ENCODE measurements at regions not wholly inside any gene's neighbourhood (a gene's known extent, or its start where the extent isn't known, plus 50 kb on each side); places are given as distances from the start of the nearest gene placed in this dataset.

- no peaks in the 10 kb centered on the region; the same call in 2 of the 3 replicates for H3K36me3 Mint-ChIP-seq (ENCODE audit: low read depth)
- Histone ChIP-seq H3K9me2 (ENCODE audit: insufficient read depth) (no peaks in the 10 kb centered on the region), H3F3A (replicated peaks; ENCODE audit: low read depth) (no peaks in the 10 kb centered on the region), H3K27me3 (ENCODE audit: insufficient read depth) (no peaks in the 10 kb centered on the region), H2AFZ (no peak overlapping the region), H3K27ac (ENCODE audit: low read depth) (no peak overlapping the region), H3K79me2 (replicated peaks; ENCODE audit: insufficient read depth) (no peaks in the 10 kb centered on the region), H3K4me3 (no peak overlapping the region), H3K4me1 (ENCODE audit: insufficient read depth) (no peaks in the 10 kb centered on the region), H4K20me1 (replicated peaks; ENCODE audit: insufficient read depth) (no peaks in the 10 kb centered on the region), H3K36me3 (ENCODE audit: insufficient read depth) (peaks cover 6% of the 10 kb centered on the region), H3K4me2 (no peak overlapping the region)
- TF ChIP-seq REST (IDR thresholded peaks at IDR 0.05; ENCODE audit: unreplicated experiment) = no peak
- TF ChIP-seq CREB1 (CRISPR knock-in tag; IDR thresholded peaks at IDR 0.05; ENCODE audit: low read depth) = no peak
- TF ChIP-seq CTCF (conservative IDR thresholded peaks at IDR 0.05; ENCODE audit: low read depth in 2 of 2) = no peak
- TF ChIP-seq ZNF114 (CRISPR knock-in tag; IDR thresholded peaks at IDR 0.05) = no peak
- TF ChIP-seq EZH2 (IDR thresholded peaks at IDR 0.05; ENCODE audit: low read depth, unreplicated experiment) = no peak
- H3K4me1 Mint-ChIP-seq = peaks cover 3% of the 10 kb centered on the region; the same call in 1 of the 3 replicates
- H3K4me3 Mint-ChIP-seq = no peak overlapping the region
- DNase-seq (ENCODE audit: low spot score) (no peak), ATAC-seq (no peak)
- no peak overlapping the region for H3K27ac Mint-ChIP-seq
- H3K9me3 Mint-ChIP-seq = peaks cover 9% of the 10 kb centered on the region
- peaks cover 14% of the 10 kb centered on the region for H3K27me3 Mint-ChIP-seq (ENCODE audit: insufficient read depth, low read depth, poor library complexity)
Observed at GRCh38 chr22:49031746-49032330, 795.8 kb downstream of the BRD1 start.

- Histone ChIP-seq H3K27ac (ENCODE audit: low read depth) (no peak overlapping the region), H3K4me3 (no peak overlapping the region), H4K20me1 (replicated peaks; ENCODE audit: insufficient read depth) (no peaks in the 10 kb centered on the region), H3K27me3 (ENCODE audit: insufficient read depth) (no peaks in the 10 kb centered on the region), H3K36me3 (ENCODE audit: insufficient read depth) (peaks cover 6% of the 10 kb centered on the region; the same call in 1 of the 2 replicates), H3K9me2 (ENCODE audit: insufficient read depth) (no peaks in the 10 kb centered on the region), H3K79me2 (replicated peaks; ENCODE audit: insufficient read depth) (no peaks in the 10 kb centered on the region), H3K4me1 (ENCODE audit: insufficient read depth) (no peaks in the 10 kb centered on the region), H3F3A (replicated peaks; ENCODE audit: low read depth) (no peaks in the 10 kb centered on the region), H3K4me2 (no peak overlapping the region), H2AFZ (no peak overlapping the region)
- TF ChIP-seq ETS1 (IDR thresholded peaks at IDR 0.05) (no peak), ZNF331 (CRISPR knock-in tag; IDR thresholded peaks at IDR 0.05; ENCODE audit: low read depth) (no peak), ZNF462 (CRISPR knock-in tag; IDR thresholded peaks at IDR 0.05) (no peak), NANOG (IDR thresholded peaks at IDR 0.05; ENCODE audit: borderline replicate concordance) (no peak)
- ATAC-seq = no peak
- Mint-ChIP-seq H3K4me1 (peaks cover 2% of the 10 kb centered on the region; the same call in 1 of the 3 replicates), H3K4me3 (no peak overlapping the region), H3K27ac (no peak overlapping the region), H3K9me3 (peaks cover 4% of the 10 kb centered on the region), H3K27me3 (ENCODE audit: insufficient read depth, low read depth, poor library complexity) (peaks cover 10% of the 10 kb centered on the region), H3K36me3 (ENCODE audit: low read depth) (no peaks in the 10 kb centered on the region)
- DNase-seq (ENCODE audit: low spot score) = no peak
Observed at GRCh38 chr22:49028111-49028510, 799.6 kb downstream of the BRD1 start.

All from GM23338 (cell line).